HepG2 (cell line): ENCODE measurements at regions not wholly inside any gene's neighbourhood (a gene's known extent, or its start where the extent isn't known, plus 50 kb on each side); places are given as distances from the start of the nearest gene placed in this dataset.

Source experiments
- ATAC-seq: fragments of 200-7000 bp; cut with Tn5 transposase; 3 replicates; pipeline ENCODE4 v1.9.1; 2020; ENCODE audit warnings: mild to moderate bottlenecking, moderate library complexity
- BruUV-seq: library from RNA; stranded (reverse); fragments of 400-500 nt; replicated peaks from 2 replicates; lab custom pipeline; 2021; lab: Mats Ljungman, UMichigan
- CTCF ChIA-PET: fragments of 300-600 bp; formaldehyde crosslinking; extraction: SDS; loops from one replicate; lab custom pipeline; 2021; ENCODE audit warnings: low total read pairs, inconsistent platforms, low intra/inter-chr PET ratio; lab: Yijun Ruan, JAX
- POLR2A ChIA-PET: fragments of 350-600 bp; sonication (Branson Sonifier 250); formaldehyde crosslinking; loops from one replicate; lab custom pipeline; 2020; ENCODE audit warnings: antibody characterized with exemption, inconsistent platforms; lab: Yijun Ruan, JAX
- DNase-seq: peaks from one replicate; pipeline ENCODE4 v3.0.0-alpha.2; 2015; ENCODE audit warnings: low spot score
- FAIRE-seq: peaks from 3 replicates; lab custom pipeline; 2011; peaks lifted over from hg19 to GRCh38; lab: Jason Lieb, UNC
- H2AFZ ChIP-seq: one replicate; pipeline ENCODE4 v1.6.1; 2011; ENCODE audit warnings: low read length, inconsistent platforms
- H3K27ac ChIP-seq: fragments of 300-600 bp; 3 replicates; pipeline ENCODE4 v1.8.0; 2011; ENCODE audit warnings: mixed run types, mild to moderate bottlenecking, mixed read lengths, low read length, inconsistent platforms; ENCODE audit not compliant: insufficient read depth; ENCODE audit errors: extremely low read length
- H3K27me3 ChIP-seq, 2 experiments: fragments of 200-600 bp in 1 of 2; 2 replicates in 1 of 2; 3 replicates in 1 of 2; pipeline versions ENCODE4 v1.6.0 to v1.8.0; 2011; ENCODE audit warnings: low read length in 2 of 2, mild to moderate bottlenecking in 2 of 2, moderate library complexity in 2 of 2, inconsistent platforms in 1 of 2; ENCODE audit not compliant: insufficient read depth in 2 of 2, control insufficient read depth in 1 of 2
- H3K36me3 ChIP-seq, 2 experiments: fragments of 200-600 bp in 1 of 2; replicated peaks in 1 of 2; 2 replicates in 1 of 2; 3 replicates in 1 of 2; pipeline versions ENCODE4 v1.5.1 to v1.8.0; 2011; ENCODE audit warnings: low read length in 2 of 2, inconsistent platforms in 1 of 2; ENCODE audit not compliant: insufficient read depth in 2 of 2, control insufficient read depth in 1 of 2
- H3K4me1 ChIP-seq: 2 replicates; pipeline ENCODE4 v1.5.1; 2012; ENCODE audit warnings: low read length, inconsistent platforms; ENCODE audit not compliant: insufficient read depth
- H3K4me2 ChIP-seq: 2 replicates; pipeline ENCODE4 v1.6.0; 2011; ENCODE audit warnings: low read depth, low read length, inconsistent platforms
- H3K4me3 ChIP-seq, 3 experiments: fragments of 200-600 bp in 1 of 3; sonication (generic), shearing (Covaris generic) in 1 of 3; replicated peaks in 1 of 3; 2 replicates each; pipeline ENCODE4 v1.5.1; 2011 to 2016; ENCODE audit warnings: low read length in 3 of 3, inconsistent platforms in 2 of 3, low read depth in 2 of 3, mild to moderate bottlenecking in 2 of 3, control low read depth in 1 of 3, mixed read lengths in 1 of 3; ENCODE audit not compliant: insufficient read depth in 1 of 3
- H3K79me2 ChIP-seq: one replicate; pipeline ENCODE4 v1.6.1; 2011; ENCODE audit warnings: low read length, inconsistent platforms; ENCODE audit not compliant: insufficient read depth
- H3K9ac ChIP-seq: 2 replicates; pipeline ENCODE4 v1.6.0; 2011; ENCODE audit warnings: mild to moderate bottlenecking, low read depth, low read length, inconsistent platforms; ENCODE audit not compliant: insufficient read depth
- H3K9me3 ChIP-seq: 2 replicates; pipeline ENCODE4 v1.5.1; 2012; ENCODE audit warnings: mild to moderate bottlenecking, low read length
- H4K20me1 ChIP-seq: 2 replicates; pipeline ENCODE4 v1.6.0; 2011; ENCODE audit warnings: inconsistent platforms, mild to moderate bottlenecking, low read length, moderate library complexity; ENCODE audit not compliant: insufficient read depth
- HNRNPH1 ChIP-seq: fragments of 200-400 bp; formaldehyde crosslinking; optimal IDR thresholded peaks from 2 replicates; pipeline ENCODE3; 2017; ENCODE audit warnings: mild to moderate bottlenecking, low read depth, low read length
- SNAI1 ChIP-seq: sonication (generic); formaldehyde crosslinking; IDR thresholded peaks from 2 replicates; pipeline ENCODE4 v1.5.0; 2020; ENCODE audit warnings: mild to moderate bottlenecking, missing genetic modification reagents, borderline replicate concordance
- ZNF407 ChIP-seq: sonication (generic); formaldehyde crosslinking; IDR thresholded peaks from one replicate; pipeline ENCODE4 v1.5.1; 2020; ENCODE audit warnings: mild to moderate bottlenecking, missing genetic modification reagents; ENCODE audit errors: not compliant biosample characterization
- WGBS: methylation state at CpG from one replicate; pipeline ENCODE4 v1.1.6; 2017; ENCODE audit warnings: low lambda C conversion rate; 5-methylcytosine and 5-hydroxymethylcytosine counted together
- in situ Hi-C: cut with HindIII; loops from 2 replicates; pipeline ENCODE4 v1.10.0; 2017; ENCODE audit warnings: low pct_unique_long_range_greater_than_20kb; ENCODE audit not compliant: extremely low pct_ligation_motif_present
- intact Hi-C: fragments of 100-400 bp; cut with micrococcal nuclease; formaldehyde crosslinking; loops from one replicate; pipeline ENCODE4 v1.10.0; 2022; ENCODE audit not compliant: unreplicated experiment

- no peaks in the 10 kb centered on the region for H3K36me3 ChIP-seq
- in situ Hi-C loops (no loop called here), intact Hi-C loops (no loop called here)
- H3K9ac ChIP-seq, result no peak overlapping the region
- no TSS peak for BruUV-seq
- no peak for DNase-seq
- H3K4me2 ChIP-seq, result no peak overlapping the region
- no peaks in the 10 kb centered on the region for H4K20me1 ChIP-seq
- H3K27me3 ChIP-seq, result no peaks in the 10 kb centered on the region
- FAIRE-seq, result no peak
- no peaks in the 10 kb centered on the region for H3K4me1 ChIP-seq
- no peak overlapping the region for H2AFZ ChIP-seq
- ATAC-seq, result no peak
- CTCF ChIA-PET, result no interaction called here
- H3K27ac ChIP-seq, result no peak overlapping the region
- H3K79me2 ChIP-seq, result no peaks in the 10 kb centered on the region
- no peak overlapping the region for H3K4me3 ChIP-seq
- TF ChIP-seq HNRNPH1, result no peak
- no peak for TF ChIP-seq ZNF407 (CRISPR knock-in tag)
- TF ChIP-seq SNAI1 (CRISPR knock-in tag), result no peak
- WGBS, result 3% methylated on average over 1 of the region's 1 CpG
- POLR2A ChIA-PET, result no interaction called here
- no peaks in the 10 kb centered on the region; the same call in 1 of the 2 replicates for H3K9me3 ChIP-seq
Measured at GRCh38 chr1:187245201-187245600, 416.5 kb downstream of the PLA2G4A start.
